Muscle of leg (tissue), 3 donors: ENCODE measurements at regions not wholly inside any gene's neighbourhood (a gene's known extent, or its start where the extent isn't known, plus 50 kb on each side); places are given as distances from the start of the nearest gene placed in this dataset.

ENCODE experiments used
- DNase-seq: peaks from one replicate; pipeline ENCODE4 v3.0.0; 2013
- H3K27ac ChIP-seq: one replicate; pipeline ENCODE4 v1.5.1; 2013; ENCODE audit warnings: mild to moderate bottlenecking, low read length, control low read depth
- H3K27me3 ChIP-seq: one replicate; pipeline ENCODE4 v1.6.1; 2013; ENCODE audit warnings: low read length; ENCODE audit not compliant: control insufficient read depth, insufficient read depth
- H3K36me3 ChIP-seq: one replicate; pipeline ENCODE4 v1.6.1; 2013; ENCODE audit warnings: low read length; ENCODE audit not compliant: control insufficient read depth, insufficient read depth
- H3K4me1 ChIP-seq: one replicate; pipeline ENCODE4 v1.6.1; 2013; ENCODE audit warnings: low read length; ENCODE audit not compliant: control insufficient read depth, insufficient read depth
- H3K4me3 ChIP-seq: one replicate; pipeline ENCODE4 v1.5.1; 2013; ENCODE audit warnings: low read length, control low read depth
- H3K9me3 ChIP-seq: replicated peaks from 2 replicates; pipeline ENCODE4 v1.6.1; 2013; ENCODE audit warnings: low read depth, low read length; ENCODE audit not compliant: control insufficient read depth
- WGBS: methylation state at CpG from one replicate; pipeline ENCODE4 v1.1.5; 2013; ENCODE audit warnings: missing lambda C conversion rate; ENCODE audit not compliant: insufficient coverage; 5-methylcytosine and 5-hydroxymethylcytosine counted together

DNA sequence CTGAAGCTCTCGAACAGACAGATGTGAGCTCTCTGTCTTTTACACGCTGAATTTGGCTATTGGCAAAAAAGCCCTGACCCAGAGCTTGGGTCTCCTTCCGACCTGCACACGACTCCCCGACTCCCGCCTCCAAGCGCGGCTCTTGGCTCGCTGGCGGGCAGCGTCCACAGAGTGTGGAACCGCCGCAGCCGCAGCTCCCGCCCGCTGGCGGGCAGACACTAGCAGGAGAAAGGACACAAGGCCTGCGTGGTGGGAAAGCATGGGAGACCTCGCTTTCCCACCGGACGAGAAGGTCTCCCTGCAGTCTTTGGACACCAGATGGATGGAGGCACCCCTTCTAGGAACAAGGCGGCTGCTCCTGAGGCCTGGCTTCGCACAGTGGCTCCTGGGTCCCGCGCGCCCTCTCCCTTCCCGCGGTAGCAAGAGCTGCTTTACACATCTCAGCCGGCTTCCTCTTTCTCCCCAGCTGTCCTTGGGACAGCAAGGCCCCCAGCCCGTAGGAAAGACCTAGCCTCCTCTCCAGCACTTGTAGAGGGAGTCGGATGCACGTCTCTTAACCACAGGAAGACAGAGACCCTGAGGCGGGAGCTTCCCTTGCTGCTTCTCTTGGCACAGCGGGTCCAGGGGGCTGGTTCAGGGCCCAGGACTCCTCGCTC lies 92.1 kb downstream of the PRKAB2 start:
- Histone ChIP-seq H3K9me3 (no peaks in the 10 kb centered on the region), H3K4me1 (peaks cover 23% of the 10 kb centered on the region), H3K27ac (no peak overlapping the region), H3K4me3 (no peak overlapping the region), H3K36me3 (no peaks in the 10 kb centered on the region), H3K27me3 (peaks cover 78% of the 10 kb centered on the region)
- under 1% methylated on average over 31 of the region's 35 CpGs for WGBS
- no peak for DNase-seq

DNA sequence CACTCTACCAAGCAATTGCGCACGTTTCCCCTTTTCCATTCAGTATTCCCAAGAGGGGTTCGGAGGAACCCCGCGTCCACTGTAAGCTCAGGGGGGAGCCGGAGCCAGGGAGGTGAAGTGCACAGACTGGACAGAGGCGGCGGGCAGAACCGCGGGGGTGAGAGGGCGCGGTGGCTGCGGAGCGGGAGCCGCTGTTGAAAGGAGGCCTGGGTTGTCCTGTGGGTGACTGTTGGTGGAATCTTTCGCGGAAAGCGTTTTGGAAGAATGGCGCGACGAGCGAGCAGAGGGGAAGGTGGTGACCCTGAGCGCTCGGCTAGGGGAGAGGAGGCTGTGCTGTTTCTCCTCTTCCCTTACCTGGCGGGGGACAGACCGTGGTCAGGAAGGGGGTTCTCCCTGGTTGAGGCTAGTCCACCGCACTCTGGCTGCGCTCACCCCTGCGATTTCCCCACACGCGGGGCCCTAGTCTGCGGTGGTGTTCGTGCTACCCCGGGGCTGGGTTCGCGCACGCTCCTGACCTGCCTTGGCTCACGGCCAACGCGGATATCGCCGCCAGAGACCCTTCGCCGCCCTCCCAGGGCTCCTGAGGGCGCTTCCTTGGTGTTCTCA lies 92.8 kb downstream of the PRKAB2 start:
- no peak overlapping the region for H3K27ac ChIP-seq
- H3K9me3 ChIP-seq = no peaks in the 10 kb centered on the region
- peaks cover 76% of the 10 kb centered on the region for H3K27me3 ChIP-seq
- peaks cover 21% of the 10 kb centered on the region for H3K4me1 ChIP-seq
- 2% methylated on average over 33 of the region's 45 CpGs for WGBS
- no peak for DNase-seq
- H3K36me3 ChIP-seq = no peaks in the 10 kb centered on the region
- no peak overlapping the region for H3K4me3 ChIP-seq

GRCh38 chr1:147078606-147079399 lies 93.5 kb downstream of the PRKAB2 start:
- WGBS = 2% methylated on average over 49 of the region's 52 CpGs
- Histone ChIP-seq H3K27me3 (peaks cover 71% of the 10 kb centered on the region), H3K36me3 (no peaks in the 10 kb centered on the region), H3K4me1 (peaks cover 14% of the 10 kb centered on the region), H3K27ac (no peak overlapping the region), H3K4me3 (no peak overlapping the region), H3K9me3 (no peaks in the 10 kb centered on the region)
- no peak for DNase-seq

- no peak overlapping the region for H3K4me3 ChIP-seq
- H3K27me3 ChIP-seq = peaks cover 70% of the 10 kb centered on the region
- no peaks in the 10 kb centered on the region for H3K9me3 ChIP-seq
- DNase-seq = no peak
- 2% methylated on average over 37 of the region's 37 CpGs for WGBS
- peaks cover 13% of the 10 kb centered on the region for H3K4me1 ChIP-seq
- no peak overlapping the region for H3K27ac ChIP-seq
- no peaks in the 10 kb centered on the region for H3K36me3 ChIP-seq
Observed at GRCh38 chr1:147077936-147078605, 94.2 kb downstream of the PRKAB2 start.

DNA sequence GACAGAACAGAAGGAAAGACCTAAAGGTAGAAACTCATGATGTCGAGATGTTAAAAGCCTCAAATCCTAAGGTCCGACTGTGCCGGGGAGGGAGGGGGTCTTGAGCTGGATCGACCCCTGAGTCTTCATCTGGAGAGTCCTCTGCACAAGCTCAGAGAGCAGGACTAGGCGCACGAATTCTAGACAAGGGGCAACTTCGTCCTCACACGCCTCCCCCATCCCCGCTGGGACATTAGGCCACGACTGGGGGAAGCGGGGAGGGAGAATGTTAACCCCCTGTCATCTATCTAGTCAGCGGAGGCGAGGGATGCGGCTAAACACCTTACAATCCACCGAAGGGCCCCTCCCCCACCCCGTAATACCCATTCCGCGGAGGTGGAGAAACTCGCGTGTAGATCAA lies 94.7 kb downstream of the PRKAB2 start:
- peaks cover 15% of the 10 kb centered on the region for H3K4me1 ChIP-seq
- H3K27ac ChIP-seq = no peak overlapping the region

GRCh38 chr1:147077081-147077480 lies 95.2 kb downstream of the PRKAB2 start:
- no peaks in the 10 kb centered on the region for H3K36me3 ChIP-seq
- H3K9me3 ChIP-seq = no peaks in the 10 kb centered on the region
- WGBS = 4% methylated on average over 24 of the region's 28 CpGs
- H3K27me3 ChIP-seq = peaks cover 80% of the 10 kb centered on the region
- peaks cover 15% of the 10 kb centered on the region for H3K4me1 ChIP-seq
- H3K27ac ChIP-seq = no peak overlapping the region
- no peak for DNase-seq
- no peak overlapping the region for H3K4me3 ChIP-seq

More for the DNA sequence above, 94.7 kb downstream of the PRKAB2 start:
- 5% methylated on average over 4 of the region's 20 CpGs for WGBS
- Histone ChIP-seq H3K4me3 (no peak overlapping the region), H3K9me3 (no peaks in the 10 kb centered on the region), H3K27me3 (peaks cover 76% of the 10 kb centered on the region), H3K36me3 (no peaks in the 10 kb centered on the region)
- DNase-seq = no peak

DNA sequence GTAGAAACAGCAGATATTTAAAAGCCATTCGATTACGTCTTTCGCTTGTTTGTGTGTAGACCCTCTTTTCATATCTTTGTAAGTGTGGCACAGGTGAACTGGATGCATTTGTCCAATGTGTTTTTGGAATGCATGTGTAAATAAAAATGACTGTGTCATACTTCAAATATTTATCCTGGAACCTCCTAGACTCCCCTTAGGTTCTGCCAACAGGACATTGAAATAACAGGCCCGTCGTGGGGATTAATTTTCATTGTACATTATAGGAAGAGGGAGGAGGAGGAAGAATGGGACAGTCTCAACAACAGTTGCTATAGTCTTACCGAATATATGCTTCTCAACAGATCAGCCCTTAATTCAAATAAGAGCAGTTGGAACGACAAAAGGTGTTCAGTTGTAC lies 95.8 kb downstream of the PRKAB2 start:
- Histone ChIP-seq H3K36me3 (no peaks in the 10 kb centered on the region), H3K4me1 (peaks cover 15% of the 10 kb centered on the region), H3K4me3 (no peak overlapping the region), H3K9me3 (no peaks in the 10 kb centered on the region), H3K27ac (no peak overlapping the region), H3K27me3 (peaks cover 84% of the 10 kb centered on the region)
- no peak for DNase-seq
- WGBS = 100% methylated on average over 3 of the region's 7 CpGs

DNA sequence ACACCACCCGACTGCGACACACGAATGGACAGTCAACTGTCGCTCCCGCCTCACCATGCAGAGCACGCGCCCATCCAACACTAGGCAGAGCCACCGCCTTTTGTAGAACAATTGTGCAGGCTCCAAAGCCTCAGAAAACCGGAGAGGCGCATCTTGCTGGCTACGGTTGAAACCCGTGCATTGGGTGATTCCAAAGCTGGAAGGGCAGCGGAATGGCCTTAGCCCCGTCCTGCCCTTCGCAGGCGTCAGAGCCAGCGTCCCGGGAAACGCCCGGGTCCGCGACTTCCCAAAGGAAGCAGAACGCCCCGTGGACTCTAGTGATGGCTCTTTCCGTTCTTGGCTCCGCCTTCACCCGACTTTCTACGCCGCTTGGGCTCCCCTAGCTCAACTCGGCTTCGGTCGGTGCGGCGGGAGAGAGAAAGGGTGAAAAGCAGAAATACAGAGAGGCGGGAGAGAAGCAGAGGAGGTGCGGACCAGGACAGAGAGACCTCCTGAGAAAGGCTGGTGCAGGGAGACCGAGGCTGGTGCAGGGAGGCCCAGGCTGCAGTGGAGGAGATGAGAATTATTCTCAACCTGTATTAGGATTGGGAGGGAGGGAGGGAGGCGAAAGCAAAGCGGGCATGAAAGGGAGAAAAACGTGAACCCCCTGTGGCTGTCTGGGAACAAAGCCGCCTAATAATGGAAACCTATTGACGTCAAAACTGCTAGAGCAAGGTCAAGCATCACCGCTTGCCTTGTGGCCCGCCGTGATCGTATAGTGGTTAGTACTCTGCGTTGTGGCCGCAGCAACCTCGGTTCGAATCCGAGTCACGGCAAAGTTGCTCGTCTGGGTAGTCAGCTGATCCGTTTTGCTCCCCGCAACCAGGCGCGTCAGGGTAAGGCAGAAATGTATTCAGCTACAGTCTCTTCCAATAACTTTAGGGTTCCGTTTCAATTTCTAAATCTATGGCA lies 99.5 kb downstream of the PRKAB2 start:
- no peaks in the 10 kb centered on the region for H3K9me3 ChIP-seq
- H3K36me3 ChIP-seq = no peaks in the 10 kb centered on the region
- no peak for DNase-seq
- 3% methylated on average over 58 of the region's 58 CpGs for WGBS
- peaks cover 2% of the 10 kb centered on the region for H3K4me1 ChIP-seq
- no peak overlapping the region for H3K27ac ChIP-seq
- peaks cover 53% of the 10 kb centered on the region for H3K27me3 ChIP-seq
- H3K4me3 ChIP-seq = peak overlapping the region; percentile 16

DNA sequence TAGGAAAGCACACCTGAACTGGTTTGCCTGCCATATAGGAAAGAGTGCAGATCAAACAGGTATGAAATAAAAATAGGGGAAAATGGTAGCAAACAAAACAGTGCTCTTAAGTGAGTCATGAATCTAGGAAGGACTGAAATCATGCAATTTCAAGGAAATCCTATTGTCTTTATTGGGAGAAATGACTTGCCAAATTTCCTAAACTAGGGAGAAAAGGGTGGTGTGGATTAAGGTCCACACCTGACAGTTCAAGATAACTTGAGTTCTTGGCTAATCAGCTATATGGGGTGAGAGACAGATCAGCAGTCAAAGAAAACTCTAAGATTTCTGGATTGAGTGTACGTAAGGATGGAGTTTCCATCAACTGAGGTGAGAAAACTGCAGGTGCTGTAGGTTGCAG lies 101.1 kb downstream of the PRKAB2 start:
- Histone ChIP-seq H3K27me3 (peaks cover 38% of the 10 kb centered on the region), H3K4me1 (peaks cover 2% of the 10 kb centered on the region), H3K9me3 (no peaks in the 10 kb centered on the region), H3K4me3 (no peak overlapping the region), H3K27ac (no peak overlapping the region), H3K36me3 (no peaks in the 10 kb centered on the region)
- WGBS = 90% methylated on average over 1 of the region's 1 CpG
- DNase-seq = no peak
